ENCODE measurements at regions not wholly inside any gene's neighbourhood (a gene's known extent, or its start where the extent isn't known, plus 50 kb on each side); places are given as distances from the start of the nearest gene placed in this dataset.

- TF ChIP-seq CTCF (IDR thresholded peaks at IDR 0.05): no peak
- TF ChIP-seq POLR2A (IDR thresholded peaks at IDR 0.05): no peak
These were observed 1197.9 kb downstream of the TECRL start for GRCh38 chr4:63211375-63211774.

Data from uterus (tissue), 2 donors.